Transverse colon (tissue), 4 donors: ENCODE measurements at regions not wholly inside any gene's neighbourhood (a gene's known extent, or its start where the extent isn't known, plus 50 kb on each side); places are given as distances from the start of the nearest gene placed in this dataset.
A peak's percentile ranks its signal among the peaks of the same experiment; 100 is the strongest.

Experiments used
- DNase-seq: peaks from one replicate; pipeline ENCODE4 v3.0.0-alpha.2; 2019
- H3K27ac ChIP-seq, 4 donors: fragments of 200-600 bp; sonication (generic); 2 replicates each; pipeline ENCODE4 v1.5.1; 2016 to 2018; ENCODE audit warnings: inconsistent platforms in 4 of 4
- H3K27me3 ChIP-seq: fragments of 200-600 bp; sonication (generic); 2 replicates; pipeline ENCODE4 v1.5.1; 2017; ENCODE audit warnings: inconsistent platforms
- H3K36me3 ChIP-seq, 4 donors: fragments of 200-600 bp; sonication (generic); 2 replicates each; pipeline ENCODE4 v1.5.1; 2017 to 2019; ENCODE audit warnings: inconsistent platforms in 4 of 4
- H3K4me1 ChIP-seq, 4 donors: fragments of 200-600 bp; sonication (generic); 2 replicates each; pipeline ENCODE4 v1.5.1; 2017 to 2020; ENCODE audit warnings: inconsistent platforms in 4 of 4
- H3K4me3 ChIP-seq, 4 donors: fragments of 200-600 bp; sonication (generic); 1 replicate in 1 of 4; 2 replicates in 3 of 4; pipeline versions ENCODE4 v1.5.1 to v1.6.1; 2017 to 2019; ENCODE audit warnings: inconsistent platforms in 4 of 4
- H3K9me3 ChIP-seq, 2 donors: fragments of 200-600 bp; sonication (generic); 2 replicates each; pipeline ENCODE4 v1.5.1; 2017 to 2019; ENCODE audit warnings: inconsistent platforms in 2 of 2
- EP300 ChIP-seq: sonication (generic); formaldehyde crosslinking; IDR thresholded peaks from one replicate; pipeline ENCODE4 v1.6.1; 2017; ENCODE audit warnings: antibody characterized with exemption, low read depth
- POLR2A ChIP-seq: fragments of 450-650 bp; IDR thresholded peaks from one replicate; pipeline ENCODE4 v1.6.1; 2016; ENCODE audit warnings: antibody characterized with exemption, mild to moderate bottlenecking, moderate library complexity
- POLR2AphosphoS5 ChIP-seq, 3 donors: sonication (generic); formaldehyde crosslinking; IDR thresholded peaks; one replicate each; pipeline ENCODE4 v1.6.1; 2016; ENCODE audit warnings: antibody characterized with exemption in 3 of 3
- WGBS, 2 donors: methylation state at CpG; one replicate each; pipeline ENCODE4 v1.1.5; 2018; ENCODE audit warnings: low coverage in 1 of 2; 5-methylcytosine and 5-hydroxymethylcytosine counted together
- in situ Hi-C, 4 donors: fragments of 200-750 bp; cut with MboI; loops; one replicate each; pipeline versions ENCODE4 v1.15.0 to v1.15.1; 2017; ENCODE audit warnings: low sequenced_read_pairs in 3 of 4, low pct_ligation_motif_present in 1 of 4, low pct_unique_long_range_greater_than_20kb in 1 of 4
- intact Hi-C: fragments of 100-400 bp; cut with DNase I; formaldehyde crosslinking; loops from one replicate; pipeline ENCODE4 v1.15.1; 2023; ENCODE audit warnings: low total_unique reads
- TF ChIP-seq, protein P1 (sequence below), 5 experiments: fragments of 200-600 bp in 3 of 5; fragments of 450-650 bp in 2 of 5; sonication (generic) in 3 of 5; IDR thresholded peaks; 1 replicate in 2 of 5; 2 replicates in 3 of 5; pipeline ENCODE4 v1.5.1; 2016 to 2017; ENCODE audit warnings: antibody characterized with exemption in 5 of 5, inconsistent platforms in 3 of 5, mild to moderate bottlenecking in 2 of 5, moderate library complexity in 1 of 5

DNA sequence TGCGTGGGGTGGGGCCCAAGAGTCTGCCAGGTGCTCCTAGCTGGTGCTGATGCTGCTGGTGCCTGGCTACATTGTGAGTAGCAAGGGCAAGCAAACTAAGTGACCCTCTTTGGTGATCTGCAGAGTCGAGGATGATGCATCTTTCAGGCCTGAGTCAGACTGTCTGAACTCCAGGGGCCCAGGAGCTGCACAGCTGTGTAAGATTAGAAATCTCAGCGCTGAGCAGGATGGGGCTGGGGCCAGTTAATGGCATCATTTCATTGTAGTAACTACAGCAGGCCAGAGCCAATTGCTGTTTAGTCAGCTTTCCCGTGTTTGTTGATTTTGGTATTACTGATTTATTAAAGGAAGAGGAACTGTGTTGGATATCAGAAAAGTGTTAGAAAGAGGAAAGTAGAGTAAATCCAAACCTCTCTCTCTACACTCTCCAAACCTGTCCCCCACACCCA lies 365.2 kb downstream of the PAX1 start:
- no peaks in the 10 kb centered on the region for H3K4me1 ChIP-seq
- intact Hi-C loops (no loop called here), in situ Hi-C loops (no loop called here)
- H3K4me3 ChIP-seq = no peak overlapping the region
- no peaks in the 10 kb centered on the region for H3K36me3 ChIP-seq
- H3K27me3 ChIP-seq = no peaks in the 10 kb centered on the region
- DNase-seq = peak; percentile 6
- no peaks in the 10 kb centered on the region for H3K9me3 ChIP-seq
- TF ChIP-seq POLR2A = no peak
- TF ChIP-seq POLR2AphosphoS5 (IDR thresholded peaks at IDR 0.05) = no peak
- TF ChIP-seq EP300 = no peak
- TF ChIP-seq, protein P1, sequence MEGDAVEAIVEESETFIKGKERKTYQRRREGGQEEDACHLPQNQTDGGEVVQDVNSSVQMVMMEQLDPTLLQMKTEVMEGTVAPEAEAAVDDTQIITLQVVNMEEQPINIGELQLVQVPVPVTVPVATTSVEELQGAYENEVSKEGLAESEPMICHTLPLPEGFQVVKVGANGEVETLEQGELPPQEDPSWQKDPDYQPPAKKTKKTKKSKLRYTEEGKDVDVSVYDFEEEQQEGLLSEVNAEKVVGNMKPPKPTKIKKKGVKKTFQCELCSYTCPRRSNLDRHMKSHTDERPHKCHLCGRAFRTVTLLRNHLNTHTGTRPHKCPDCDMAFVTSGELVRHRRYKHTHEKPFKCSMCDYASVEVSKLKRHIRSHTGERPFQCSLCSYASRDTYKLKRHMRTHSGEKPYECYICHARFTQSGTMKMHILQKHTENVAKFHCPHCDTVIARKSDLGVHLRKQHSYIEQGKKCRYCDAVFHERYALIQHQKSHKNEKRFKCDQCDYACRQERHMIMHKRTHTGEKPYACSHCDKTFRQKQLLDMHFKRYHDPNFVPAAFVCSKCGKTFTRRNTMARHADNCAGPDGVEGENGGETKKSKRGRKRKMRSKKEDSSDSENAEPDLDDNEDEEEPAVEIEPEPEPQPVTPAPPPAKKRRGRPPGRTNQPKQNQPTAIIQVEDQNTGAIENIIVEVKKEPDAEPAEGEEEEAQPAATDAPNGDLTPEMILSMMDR (IDR thresholded peaks at IDR 0.05) = no peak
- 50% methylated on average over 4 of the region's 4 CpGs; no CpG with 5 or more reads in 1 of the 2 donors for WGBS, 2 donors
- H3K27ac ChIP-seq = no peak overlapping the region

DNA sequence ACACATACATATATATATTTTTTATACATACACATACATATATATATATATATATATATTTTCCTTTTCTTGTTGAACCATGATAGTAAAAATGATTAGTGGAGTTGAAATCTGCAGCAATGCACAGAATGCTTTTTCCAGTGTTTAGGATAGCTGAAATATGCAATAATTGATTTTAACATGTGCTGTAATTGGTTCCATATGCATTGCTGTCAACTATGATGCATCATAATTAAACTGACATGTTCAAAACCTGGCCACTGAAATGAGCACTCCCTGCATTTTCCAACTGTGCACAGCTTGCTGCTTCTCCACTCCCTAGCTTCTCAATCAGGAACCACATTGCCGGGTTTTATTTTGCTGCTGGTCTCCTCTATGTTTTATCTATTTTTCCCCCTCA lies 358.3 kb downstream of the PAX1 start:
- Histone ChIP-seq H3K4me1 (no peaks in the 10 kb centered on the region), H3K27me3 (no peaks in the 10 kb centered on the region), H3K27ac (no peak overlapping the region), H3K4me3 (no peak overlapping the region), H3K36me3 (no peaks in the 10 kb centered on the region), H3K9me3 (no peaks in the 10 kb centered on the region)
- intact Hi-C loops (no loop called here), in situ Hi-C loops (no loop called here)
- no peak for DNase-seq
- TF ChIP-seq POLR2A (no peak), POLR2AphosphoS5 (IDR thresholded peaks at IDR 0.05) (no peak), EP300 (no peak)
- TF ChIP-seq, protein P1 (IDR thresholded peaks at IDR 0.05) = no peak
- WGBS, 2 donors = 80 to 94% methylated on average over 1 of the region's 1 CpG

DNA sequence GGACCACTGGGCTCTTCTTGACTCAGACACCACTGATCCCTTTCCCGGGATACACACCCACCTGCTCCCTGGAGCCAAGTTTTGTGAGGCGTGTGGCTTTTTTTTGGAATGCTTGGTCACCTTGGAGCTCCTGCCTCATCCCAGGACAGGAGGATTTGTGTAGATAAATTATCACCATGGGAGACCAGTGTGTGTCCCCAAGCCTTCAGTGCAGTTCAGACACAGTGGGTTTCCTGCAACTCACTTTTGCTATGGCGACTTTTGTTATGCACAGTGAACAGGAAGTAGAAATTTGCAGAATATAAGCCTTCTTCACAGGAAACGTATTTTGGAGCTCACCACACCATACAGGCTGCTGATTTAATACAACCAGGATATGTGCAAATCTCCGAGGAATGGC lies 357.4 kb downstream of the PAX1 start:
- no peaks in the 10 kb centered on the region for H3K36me3 ChIP-seq
- no peak overlapping the region for H3K27ac ChIP-seq
- no peak for DNase-seq
- 57 to 65% methylated on average over 3 to 5 of the region's 5 CpGs for WGBS, 2 donors
- intact Hi-C loops = no loop called here
- H3K4me3 ChIP-seq = no peak overlapping the region
- H3K4me1 ChIP-seq = no peaks in the 10 kb centered on the region
- no peaks in the 10 kb centered on the region for H3K9me3 ChIP-seq
- TF ChIP-seq POLR2A (no peak), EP300 (no peak), POLR2AphosphoS5 (IDR thresholded peaks at IDR 0.05) (no peak)
- TF ChIP-seq, protein P1 (IDR thresholded peaks at IDR 0.05) = no peak
- in situ Hi-C loops = no loop called here
- H3K27me3 ChIP-seq = no peaks in the 10 kb centered on the region

DNA sequence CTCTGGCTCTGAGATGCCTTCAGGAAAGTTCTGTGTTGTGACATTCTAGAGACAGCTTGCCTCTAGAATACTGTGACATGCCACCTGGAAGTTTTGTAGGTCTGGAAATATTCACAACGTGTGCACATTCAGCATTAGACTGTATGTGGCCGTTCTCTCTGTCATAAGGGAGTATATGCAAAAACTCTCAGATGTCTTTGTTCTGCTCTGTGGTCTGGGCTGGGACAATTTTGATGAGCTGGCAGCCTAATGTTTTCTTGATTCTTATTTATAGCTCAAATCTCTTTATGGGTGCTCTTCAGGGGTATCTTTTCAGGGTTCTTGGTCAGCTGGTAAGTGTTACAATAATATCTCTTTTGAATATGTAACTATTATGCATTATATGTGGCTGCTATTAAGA lies 355.1 kb downstream of the PAX1 start:
- no peak for DNase-seq
- TF ChIP-seq EP300 (no peak), POLR2A (no peak), POLR2AphosphoS5 (IDR thresholded peaks at IDR 0.05) (no peak)
- TF ChIP-seq, protein P1 (IDR thresholded peaks at IDR 0.05) = no peak
- Histone ChIP-seq H3K4me1 (no peaks in the 10 kb centered on the region), H3K9me3 (no peaks in the 10 kb centered on the region), H3K27me3 (no peaks in the 10 kb centered on the region), H3K36me3 (no peaks in the 10 kb centered on the region), H3K4me3 (no peak overlapping the region), H3K27ac (no peak overlapping the region)
- in situ Hi-C loops (no loop called here), intact Hi-C loops (no loop called here)
- WGBS, 2 donors = 75% methylated on average over 2 of the region's 2 CpGs; no CpG with 5 or more reads in 1 of the 2 donors
